ENCODE measurements at regions not wholly inside any gene's neighbourhood (a gene's known extent, or its start where the extent isn't known, plus 50 kb on each side); places are given as distances from the start of the nearest gene placed in this dataset.
"Not testable (repeated sequence)": the region's sequence is repeated elsewhere in the genome, so short reads cannot be mapped to it uniquely, and the experiment has no call there.

DNA sequence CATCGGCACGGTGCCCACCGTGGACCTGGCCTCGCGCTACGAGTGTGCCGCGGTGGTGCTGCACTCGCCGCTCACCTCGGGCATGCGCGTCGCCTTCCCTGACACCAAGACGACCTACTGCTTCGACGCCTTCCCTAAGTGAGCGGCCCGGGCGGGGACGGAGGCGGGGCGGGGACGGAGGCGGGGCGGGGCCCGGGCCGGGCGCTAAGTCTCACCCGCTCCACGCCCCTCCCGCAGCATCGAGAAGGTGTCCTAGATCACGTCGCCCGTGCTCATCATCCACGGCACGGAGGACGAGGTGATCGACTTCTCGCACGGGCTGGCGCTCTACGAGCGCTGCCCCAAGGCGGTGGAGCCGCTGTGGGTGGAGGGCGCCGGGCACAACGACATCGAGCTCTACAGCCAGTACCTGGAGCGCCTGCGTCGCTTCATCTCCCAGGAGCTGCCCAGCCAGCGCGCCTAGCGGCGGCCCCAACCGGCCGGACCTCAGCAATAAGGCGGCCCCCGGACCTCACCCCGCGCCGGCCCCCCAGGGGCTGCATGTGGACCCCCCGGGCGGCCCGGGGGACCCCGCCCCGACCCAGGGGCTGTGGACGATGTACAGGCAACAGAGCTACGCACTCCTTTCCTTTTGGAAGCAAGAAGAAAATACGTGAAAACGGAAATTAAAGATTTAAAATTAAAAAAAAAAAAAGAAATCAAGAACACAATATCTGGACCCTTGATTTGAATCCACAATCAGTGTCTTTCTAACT, 198.8 kb downstream of the USP22 start:
- not testable (repeated sequence) for H3K36me3 ChIP-seq (ENCODE audit: control insufficient read depth, insufficient read depth, low read length); H3K27me3 ChIP-seq (ENCODE audit: control insufficient read depth, insufficient read depth, low read length); FAIRE-seq
- peak; percentile 29 for DNase-seq (ENCODE audit: low read depth)
- H3K4me3 ChIP-seq (ENCODE audit: low read depth, low read length), result peak overlapping the region; percentile 39

DNA sequence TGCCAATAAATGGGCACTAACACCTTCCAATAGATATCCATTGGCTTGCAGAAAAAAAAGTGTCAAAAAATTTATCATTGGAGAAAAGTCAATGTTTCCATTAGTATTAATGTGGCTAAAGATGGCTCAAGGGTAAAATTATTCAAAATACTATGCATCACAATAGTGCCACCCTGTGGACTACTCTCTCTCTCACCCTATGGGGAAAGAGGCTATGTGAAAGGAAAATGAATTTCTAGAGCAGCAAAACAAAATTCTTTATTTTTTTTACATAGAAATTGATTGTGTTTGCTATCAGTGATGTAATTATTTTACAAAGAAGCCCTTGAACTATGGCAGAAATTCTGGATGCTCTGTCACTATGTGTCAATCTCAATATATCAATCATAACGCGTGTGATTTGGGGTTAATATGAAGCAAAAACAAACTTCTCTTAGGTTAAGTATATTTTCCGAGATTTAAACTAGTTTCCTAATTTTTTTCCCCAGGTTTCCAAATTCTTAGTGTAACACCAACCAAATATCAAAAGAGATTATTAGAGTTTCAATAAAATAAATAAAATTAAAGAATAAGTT, 193.9 kb downstream of the USP22 start:
- DNase-seq (ENCODE audit: low read depth), result peak; percentile 12
- not testable (repeated sequence) for FAIRE-seq; H3K4me3 ChIP-seq (ENCODE audit: low read depth, low read length); H3K36me3 ChIP-seq (ENCODE audit: control insufficient read depth, insufficient read depth, low read length); H3K27me3 ChIP-seq (ENCODE audit: control insufficient read depth, insufficient read depth, low read length)
- TF ChIP-seq, protein P1, sequence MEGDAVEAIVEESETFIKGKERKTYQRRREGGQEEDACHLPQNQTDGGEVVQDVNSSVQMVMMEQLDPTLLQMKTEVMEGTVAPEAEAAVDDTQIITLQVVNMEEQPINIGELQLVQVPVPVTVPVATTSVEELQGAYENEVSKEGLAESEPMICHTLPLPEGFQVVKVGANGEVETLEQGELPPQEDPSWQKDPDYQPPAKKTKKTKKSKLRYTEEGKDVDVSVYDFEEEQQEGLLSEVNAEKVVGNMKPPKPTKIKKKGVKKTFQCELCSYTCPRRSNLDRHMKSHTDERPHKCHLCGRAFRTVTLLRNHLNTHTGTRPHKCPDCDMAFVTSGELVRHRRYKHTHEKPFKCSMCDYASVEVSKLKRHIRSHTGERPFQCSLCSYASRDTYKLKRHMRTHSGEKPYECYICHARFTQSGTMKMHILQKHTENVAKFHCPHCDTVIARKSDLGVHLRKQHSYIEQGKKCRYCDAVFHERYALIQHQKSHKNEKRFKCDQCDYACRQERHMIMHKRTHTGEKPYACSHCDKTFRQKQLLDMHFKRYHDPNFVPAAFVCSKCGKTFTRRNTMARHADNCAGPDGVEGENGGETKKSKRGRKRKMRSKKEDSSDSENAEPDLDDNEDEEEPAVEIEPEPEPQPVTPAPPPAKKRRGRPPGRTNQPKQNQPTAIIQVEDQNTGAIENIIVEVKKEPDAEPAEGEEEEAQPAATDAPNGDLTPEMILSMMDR (IDR thresholded peaks at IDR 0.05; ENCODE audit: insufficient read depth, low read length, severe bottlenecking), result peak; percentile 18

DNA sequence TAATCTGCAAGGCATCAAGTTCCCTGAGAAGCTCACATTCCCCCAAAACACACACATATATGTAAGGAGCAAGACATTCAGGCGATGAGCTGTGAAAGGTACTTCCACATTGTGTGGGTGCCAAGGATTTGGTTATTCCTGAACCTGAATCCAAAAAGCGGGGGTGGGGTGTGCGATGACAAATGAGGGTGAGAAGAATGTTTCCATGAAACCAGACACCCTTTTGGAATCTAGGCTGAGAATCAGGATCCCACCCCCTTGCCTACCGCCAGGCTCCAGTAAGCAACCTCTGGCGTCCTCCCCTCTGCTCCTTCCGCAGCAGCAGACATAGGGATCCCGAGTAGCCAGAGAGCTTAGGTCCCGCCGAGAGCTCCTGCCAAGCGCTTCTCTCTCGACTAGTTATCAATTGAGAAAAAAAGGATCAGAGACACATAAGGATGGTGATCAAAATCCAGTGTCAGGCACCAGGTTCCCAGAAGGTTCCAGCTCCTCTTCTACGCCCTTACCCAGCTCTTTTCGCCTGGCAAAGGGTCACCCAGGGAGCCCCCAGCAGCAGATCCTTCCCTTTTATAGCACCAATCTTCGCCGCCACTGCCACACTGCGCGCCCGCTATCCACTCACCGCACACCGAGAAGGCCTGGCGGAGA, 191.1 kb downstream of the USP22 start:
- not testable (repeated sequence) for H3K27me3 ChIP-seq (ENCODE audit: control insufficient read depth, insufficient read depth, low read length); H3K36me3 ChIP-seq (ENCODE audit: control insufficient read depth, insufficient read depth, low read length); FAIRE-seq
- peak; percentile 71 for DNase-seq (ENCODE audit: low read depth)
- H3K4me3 ChIP-seq (ENCODE audit: low read depth, low read length), result peak overlapping the region; percentile 26

DNA sequence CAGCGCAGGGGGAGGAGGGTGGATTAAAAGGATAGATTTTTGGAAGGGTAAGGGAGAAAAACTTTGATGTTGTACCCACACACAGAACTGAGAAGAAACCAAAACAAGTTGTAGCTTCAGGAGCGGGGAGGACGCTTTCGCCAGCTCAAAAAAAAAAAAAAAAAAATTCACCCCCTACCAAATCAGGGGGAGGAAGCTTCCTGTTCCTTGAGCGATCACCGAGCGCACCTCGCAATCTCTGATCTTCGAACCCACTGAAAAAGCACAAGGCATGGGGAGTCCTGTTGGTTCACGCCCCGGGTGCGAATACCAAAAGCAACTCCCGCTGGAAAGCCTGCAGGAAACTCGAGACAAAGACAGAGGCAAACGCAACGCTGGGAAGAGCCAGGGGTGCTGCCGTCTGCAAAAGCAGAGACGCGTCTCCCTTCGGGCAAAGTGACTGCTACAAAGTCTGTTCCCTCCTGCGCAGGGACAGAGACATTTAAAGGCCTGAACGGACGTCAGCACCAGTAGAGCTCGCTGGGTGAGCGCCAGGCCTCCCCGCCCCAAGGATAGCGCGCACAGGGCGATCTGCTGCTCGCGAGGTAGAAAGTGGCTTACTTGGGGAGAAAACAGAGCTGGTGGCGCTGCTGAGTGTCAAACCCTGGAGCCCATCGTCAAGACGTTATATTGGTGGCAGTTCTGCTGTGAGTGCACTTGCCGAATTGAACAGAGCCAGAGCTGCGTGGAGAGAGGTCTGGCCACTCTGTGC, 190.4 kb downstream of the USP22 start:
- peak overlapping the region; percentile 26 for H3K4me3 ChIP-seq (ENCODE audit: low read depth, low read length)
- no peaks in the 10 kb centered on the region for H3K27me3 ChIP-seq (ENCODE audit: control insufficient read depth, insufficient read depth, low read length)
- DNase-seq (ENCODE audit: low read depth) (peak; percentile 17), FAIRE-seq (no peak)
- TF ChIP-seq, protein P1 (IDR thresholded peaks at IDR 0.05; ENCODE audit: insufficient read depth, low read length, severe bottlenecking), result no peak
- no peaks in the 10 kb centered on the region for H3K36me3 ChIP-seq (ENCODE audit: control insufficient read depth, insufficient read depth, low read length)

GRCh38 chr17:20852990-20853370, 189.8 kb downstream of the USP22 start:
- DNase-seq (ENCODE audit: low read depth) (peak; percentile 5), FAIRE-seq (no peak)
- Histone ChIP-seq H3K36me3 (ENCODE audit: control insufficient read depth, insufficient read depth, low read length) (no peaks in the 10 kb centered on the region), H3K27me3 (ENCODE audit: control insufficient read depth, insufficient read depth, low read length) (no peaks in the 10 kb centered on the region), H3K4me3 (ENCODE audit: low read depth, low read length) (no peak overlapping the region)
- TF ChIP-seq, protein P1 (IDR thresholded peaks at IDR 0.05; ENCODE audit: insufficient read depth, low read length, severe bottlenecking), result no peak

- not testable (repeated sequence) for FAIRE-seq; H3K36me3 ChIP-seq (ENCODE audit: control insufficient read depth, insufficient read depth, low read length); DNase-seq (ENCODE audit: low read depth); H3K4me3 ChIP-seq (ENCODE audit: low read depth, low read length); H3K27me3 ChIP-seq (ENCODE audit: control insufficient read depth, insufficient read depth, low read length)
Measured at GRCh38 chr17:20855910-20856470, 186.8 kb downstream of the USP22 start.

DNA sequence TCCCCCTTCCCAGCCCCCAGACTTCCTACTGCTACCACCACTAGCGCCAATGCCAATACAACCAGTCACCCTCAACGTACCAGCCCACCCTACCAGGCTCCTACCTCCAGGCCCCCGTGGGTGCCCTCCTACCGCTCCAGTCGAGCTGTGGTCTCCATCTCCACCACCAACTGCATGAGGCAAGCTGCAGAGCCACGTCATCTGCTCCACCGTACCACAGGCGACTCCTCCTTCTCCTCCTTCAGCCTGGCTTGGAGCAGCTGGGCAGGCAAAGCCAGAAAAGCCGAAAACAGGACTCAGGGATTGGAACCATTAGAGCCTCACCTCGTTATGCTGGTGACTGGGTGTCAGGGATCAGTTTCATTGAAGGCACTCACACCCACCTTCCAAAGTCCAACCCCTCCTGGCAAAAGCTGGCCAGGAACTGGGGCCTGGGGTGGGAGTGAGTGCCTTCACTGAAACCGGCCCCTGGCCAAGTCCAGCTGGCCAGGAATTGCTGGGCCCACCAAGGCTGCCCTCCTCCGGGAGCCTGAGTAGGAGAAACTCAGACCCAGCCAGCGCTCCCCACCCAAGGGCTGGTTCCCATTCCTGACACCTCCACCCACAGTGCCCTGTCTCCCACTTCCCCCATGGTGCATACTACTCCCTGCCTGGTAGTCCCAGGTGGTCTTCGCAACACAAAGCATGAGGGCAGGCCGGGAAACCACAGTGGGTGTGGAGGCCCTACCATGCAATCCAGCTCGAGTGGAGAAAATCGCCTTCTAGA, 176.2 kb downstream of the USP22 start:
- not testable (repeated sequence) for H3K4me3 ChIP-seq (ENCODE audit: low read depth, low read length); H3K36me3 ChIP-seq (ENCODE audit: control insufficient read depth, insufficient read depth, low read length); H3K27me3 ChIP-seq (ENCODE audit: control insufficient read depth, insufficient read depth, low read length); FAIRE-seq; DNase-seq (ENCODE audit: low read depth)

DNA sequence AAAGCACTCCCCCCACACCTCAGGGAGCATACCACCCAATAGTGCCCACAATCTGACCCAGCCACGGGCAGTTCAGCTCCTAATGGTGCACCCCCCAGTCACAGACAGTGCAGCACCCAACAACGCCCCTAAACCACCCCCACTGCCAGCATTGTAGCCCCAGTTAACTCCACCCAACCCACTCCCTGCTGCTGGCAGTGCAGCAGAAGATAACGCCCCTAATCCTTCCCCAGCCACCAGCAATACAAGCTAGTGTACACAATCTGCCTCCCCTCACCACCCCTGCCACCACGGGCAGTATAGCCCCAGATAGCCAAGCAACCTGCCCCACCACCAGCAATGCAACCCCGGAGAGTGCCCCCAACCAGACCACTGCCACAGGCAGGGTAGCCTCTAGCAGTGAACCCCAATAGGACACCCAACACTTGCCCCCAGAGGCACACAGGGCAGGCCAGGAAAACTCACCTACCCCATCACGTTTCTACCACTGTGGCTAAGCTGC, 175.3 kb downstream of the USP22 start:
- not testable (repeated sequence) for H3K4me3 ChIP-seq (ENCODE audit: low read depth, low read length); H3K27me3 ChIP-seq (ENCODE audit: control insufficient read depth, insufficient read depth, low read length); FAIRE-seq; DNase-seq (ENCODE audit: low read depth); H3K36me3 ChIP-seq (ENCODE audit: control insufficient read depth, insufficient read depth, low read length)

- not testable (repeated sequence) for FAIRE-seq; H3K4me3 ChIP-seq (ENCODE audit: low read depth, low read length); H3K27me3 ChIP-seq (ENCODE audit: control insufficient read depth, insufficient read depth, low read length); DNase-seq (ENCODE audit: low read depth); H3K36me3 ChIP-seq (ENCODE audit: control insufficient read depth, insufficient read depth, low read length)
Measured at GRCh38 chr17:20867938-20868661, 174.7 kb downstream of the USP22 start.

All from bronchial epithelial cell (primary cell).